Endothelial cell (in vitro differentiated cells): ENCODE measurements at regions not wholly inside any gene's neighbourhood (a gene's known extent, or its start where the extent isn't known, plus 50 kb on each side); places are given as distances from the start of the nearest gene placed in this dataset.
"Not testable (repeated sequence)": the region's sequence is repeated elsewhere in the genome, so short reads cannot be mapped to it uniquely, and the experiment has no call there.

Experiments
- DNase-seq: peaks from one replicate; pipeline ENCODE4 v3.0.0; 2021; ENCODE audit warnings: low spot score
- H3K27ac Mint-ChIP-seq: one replicate; pipeline ENCODE4 v1.8.0; 2021; ENCODE audit warnings: mixed read lengths, inconsistent platforms; ENCODE audit not compliant: unreplicated experiment
- H3K27me3 Mint-ChIP-seq: one replicate; pipeline ENCODE4 v1.8.0; 2021; ENCODE audit warnings: mild to moderate bottlenecking, moderate library complexity, mixed read lengths, inconsistent platforms; ENCODE audit not compliant: unreplicated experiment
- H3K36me3 Mint-ChIP-seq: one replicate; pipeline ENCODE4 v1.8.0; 2021; ENCODE audit warnings: mild to moderate bottlenecking, low read depth, mixed read lengths, inconsistent platforms; ENCODE audit not compliant: unreplicated experiment
- H3K4me1 Mint-ChIP-seq: one replicate; pipeline ENCODE4 v1.8.0; 2021; ENCODE audit warnings: mild to moderate bottlenecking, mixed read lengths, inconsistent platforms; ENCODE audit not compliant: unreplicated experiment
- H3K4me3 Mint-ChIP-seq: one replicate; pipeline ENCODE4 v1.8.0; 2021; ENCODE audit warnings: mild to moderate bottlenecking, mixed read lengths, inconsistent platforms; ENCODE audit not compliant: unreplicated experiment
- H3K9me3 Mint-ChIP-seq: one replicate; pipeline ENCODE4 v1.8.0; 2021; ENCODE audit warnings: mixed read lengths, inconsistent platforms; ENCODE audit not compliant: unreplicated experiment
- CTCF ChIP-seq: fragments of 200-600 bp; sonication (generic); IDR thresholded peaks from one replicate; pipeline ENCODE4 v1.5.0; 2021; ENCODE audit warnings: antibody characterized with exemption; ENCODE audit not compliant: unreplicated experiment

- not testable (repeated sequence) for H3K36me3 Mint-ChIP-seq, DNase-seq, H3K27ac Mint-ChIP-seq, H3K9me3 Mint-ChIP-seq, H3K27me3 Mint-ChIP-seq, H3K4me3 Mint-ChIP-seq
- peaks cover 18% of the 10 kb centered on the region for H3K4me1 Mint-ChIP-seq
Observed at GRCh38 chr3:125838857-125839256, 130.1 kb upstream of the ROPN1B start.

DNA sequence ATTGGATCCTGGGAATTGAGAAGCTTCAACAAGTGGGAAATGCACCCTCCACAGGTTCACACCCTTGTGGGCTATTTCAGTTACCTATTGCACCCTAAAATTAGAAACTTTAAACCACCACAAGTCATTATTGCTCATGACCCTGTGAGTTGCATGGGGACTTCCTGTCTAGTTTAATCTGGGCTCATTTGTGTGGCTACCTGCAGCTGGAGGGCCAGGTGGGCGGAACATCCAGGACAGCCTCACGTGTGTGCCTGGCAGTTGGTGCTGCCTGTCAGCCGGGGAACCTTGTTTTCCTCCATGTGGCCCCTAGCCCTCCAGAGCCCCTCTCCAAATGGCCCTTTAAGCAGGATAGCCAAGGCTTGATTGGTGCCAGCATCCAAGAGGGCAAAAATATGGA lies 128.5 kb upstream of the ROPN1B start:
- peaks cover 18% of the 10 kb centered on the region for H3K4me1 Mint-ChIP-seq
- H3K4me3 Mint-ChIP-seq, H3K27me3 Mint-ChIP-seq, H3K9me3 Mint-ChIP-seq, H3K27ac Mint-ChIP-seq, DNase-seq, H3K36me3 Mint-ChIP-seq: not testable (repeated sequence)

DNA sequence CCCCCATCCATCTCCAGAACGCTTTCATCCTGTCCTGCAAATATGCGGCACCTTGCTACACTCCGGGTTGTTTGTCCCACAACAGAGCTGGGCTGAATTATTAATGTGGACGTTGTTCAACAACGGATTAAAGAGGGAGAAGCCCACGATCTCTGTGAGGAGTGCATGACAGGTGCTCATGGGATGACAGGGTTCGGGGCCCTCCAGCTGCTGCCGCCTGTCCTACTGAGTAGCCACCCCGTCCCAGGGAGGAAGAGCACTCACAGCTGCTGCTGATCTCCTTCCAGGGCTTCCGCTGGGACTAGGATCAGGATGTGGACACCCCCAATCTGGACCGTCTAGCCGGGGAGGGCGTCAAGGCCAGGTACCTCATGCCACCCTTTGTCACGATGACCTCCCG lies 121.0 kb upstream of the ROPN1B start:
- H3K27ac Mint-ChIP-seq, H3K4me1 Mint-ChIP-seq, H3K27me3 Mint-ChIP-seq, H3K4me3 Mint-ChIP-seq, DNase-seq, H3K9me3 Mint-ChIP-seq, H3K36me3 Mint-ChIP-seq: not testable (repeated sequence)

GRCh38 chr3:125855006-125855405 lies 114.0 kb upstream of the ROPN1B start:
- DNase-seq, H3K9me3 Mint-ChIP-seq, H3K4me1 Mint-ChIP-seq, H3K36me3 Mint-ChIP-seq, H3K27ac Mint-ChIP-seq, H3K27me3 Mint-ChIP-seq, H3K4me3 Mint-ChIP-seq: not testable (repeated sequence)

DNA sequence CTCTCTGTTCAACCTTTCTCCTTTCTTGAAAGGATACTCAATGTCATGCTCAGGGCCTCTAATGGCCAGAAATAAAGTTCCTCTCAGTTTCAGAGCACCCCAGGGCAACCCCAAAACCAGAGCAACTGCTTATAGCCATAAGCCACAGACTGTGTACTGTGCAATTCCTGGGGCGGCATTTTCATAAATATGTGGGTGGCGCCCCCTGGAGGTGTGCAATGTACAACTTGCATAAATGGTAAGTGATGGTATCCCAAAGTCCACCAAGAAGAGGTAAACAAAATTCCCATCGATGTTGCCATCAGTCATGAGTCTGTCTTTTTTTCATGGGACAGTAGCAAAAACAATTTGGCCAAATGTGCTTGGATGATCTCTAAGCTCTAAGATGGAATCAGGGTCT lies 108.4 kb upstream of the ROPN1B start:
- not testable (repeated sequence) for H3K36me3 Mint-ChIP-seq, H3K4me3 Mint-ChIP-seq, H3K9me3 Mint-ChIP-seq, DNase-seq, H3K27me3 Mint-ChIP-seq, H3K27ac Mint-ChIP-seq, H3K4me1 Mint-ChIP-seq
- peak; percentile 33 for TF ChIP-seq CTCF

DNA sequence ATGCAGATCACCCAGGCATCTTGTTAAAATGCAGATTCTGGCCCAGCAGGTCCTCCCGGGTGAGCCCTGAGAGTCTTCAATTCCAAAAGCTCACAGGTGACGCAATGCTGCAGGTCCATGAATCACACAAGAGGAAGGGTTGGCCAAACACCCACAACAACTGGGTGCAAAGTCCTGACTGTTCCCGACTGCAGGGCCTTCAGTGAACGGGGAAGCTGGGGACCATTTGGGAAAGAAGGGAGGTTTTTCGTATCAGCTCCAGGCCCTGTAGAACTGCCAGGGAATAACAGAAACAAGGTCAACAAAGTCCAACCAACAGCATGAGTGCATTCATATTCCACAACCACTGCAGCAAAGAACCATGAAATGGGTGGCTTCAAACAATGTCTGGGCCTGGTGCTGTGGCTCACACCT lies 106.1 kb upstream of the ROPN1B start:
- H3K36me3 Mint-ChIP-seq, H3K9me3 Mint-ChIP-seq, H3K27ac Mint-ChIP-seq, H3K27me3 Mint-ChIP-seq, H3K4me3 Mint-ChIP-seq, DNase-seq, H3K4me1 Mint-ChIP-seq: not testable (repeated sequence)

DNA sequence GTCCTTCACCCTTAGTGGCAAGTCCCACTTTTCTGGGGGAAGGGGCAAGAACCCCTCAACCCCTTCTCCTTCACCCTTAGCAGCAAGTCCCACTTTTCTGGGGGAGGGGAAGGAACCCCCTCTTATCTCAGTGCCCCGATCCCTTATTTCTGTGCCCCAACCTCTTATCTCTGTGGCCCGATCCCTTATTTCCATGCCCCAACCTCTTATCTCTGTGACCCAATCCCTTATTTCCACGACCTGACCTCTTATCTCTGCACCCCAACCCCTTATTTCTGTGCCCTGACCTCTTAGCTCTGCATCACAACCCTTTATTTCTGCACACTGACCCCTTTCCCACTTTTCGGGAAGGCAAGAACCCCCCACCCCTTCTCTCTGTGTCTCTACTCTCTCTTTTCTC lies 104.4 kb upstream of the ROPN1B start:
- H3K4me3 Mint-ChIP-seq, H3K9me3 Mint-ChIP-seq, H3K27ac Mint-ChIP-seq, H3K27me3 Mint-ChIP-seq, DNase-seq, H3K36me3 Mint-ChIP-seq, H3K4me1 Mint-ChIP-seq: not testable (repeated sequence)

DNA sequence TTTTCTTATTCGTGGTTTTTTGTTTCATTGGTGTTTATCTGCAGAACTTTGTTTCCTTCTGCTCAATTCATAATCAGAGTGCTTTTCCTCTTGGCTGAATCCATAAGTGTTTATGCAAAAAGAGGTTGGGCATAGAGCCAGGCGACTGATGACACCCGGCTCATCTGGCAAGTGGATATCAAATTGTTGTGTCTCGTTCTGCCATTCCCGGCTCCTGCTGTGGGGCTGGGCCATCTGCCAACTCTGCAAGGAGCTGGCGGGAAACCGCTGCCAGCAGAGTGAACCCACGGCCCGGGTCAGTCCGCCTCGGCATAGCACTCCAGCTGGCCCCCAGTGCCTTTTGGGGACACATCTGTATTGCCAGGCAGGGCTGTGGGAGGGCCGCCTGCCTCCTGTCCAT lies 83.0 kb upstream of the ROPN1B start:
- H3K9me3 Mint-ChIP-seq, DNase-seq, H3K27ac Mint-ChIP-seq, H3K4me1 Mint-ChIP-seq, H3K27me3 Mint-ChIP-seq, H3K4me3 Mint-ChIP-seq: not testable (repeated sequence)
- peaks cover 17% of the 10 kb centered on the region for H3K36me3 Mint-ChIP-seq

DNA sequence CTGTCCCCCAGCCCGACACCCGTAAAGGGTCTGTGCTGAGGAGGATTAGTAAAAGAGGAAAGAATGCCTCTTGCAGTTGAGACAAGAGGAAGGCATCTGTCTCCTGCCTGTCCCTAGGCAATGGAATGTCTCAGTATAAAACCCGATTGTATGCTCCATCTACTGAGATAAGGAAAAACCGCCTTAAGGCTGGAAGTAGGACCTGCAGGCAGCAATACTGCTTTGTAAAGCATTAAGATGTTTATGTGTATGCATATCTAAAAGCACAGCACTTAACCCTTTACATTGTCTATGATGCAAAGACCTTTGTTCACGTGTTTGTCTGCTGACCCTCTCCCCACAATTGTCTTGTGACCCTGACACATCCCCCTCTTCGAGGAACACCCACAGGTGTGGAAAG lies 69.8 kb upstream of the ROPN1B start:
- not testable (repeated sequence) for H3K36me3 Mint-ChIP-seq, H3K4me1 Mint-ChIP-seq, H3K9me3 Mint-ChIP-seq, H3K27me3 Mint-ChIP-seq, H3K4me3 Mint-ChIP-seq, H3K27ac Mint-ChIP-seq, DNase-seq

- not testable (repeated sequence) for H3K4me3 Mint-ChIP-seq, H3K9me3 Mint-ChIP-seq, H3K27ac Mint-ChIP-seq, H3K36me3 Mint-ChIP-seq, H3K27me3 Mint-ChIP-seq, H3K4me1 Mint-ChIP-seq, DNase-seq
Observed at GRCh38 chr3:125901473-125901872, 67.5 kb upstream of the ROPN1B start.

DNA sequence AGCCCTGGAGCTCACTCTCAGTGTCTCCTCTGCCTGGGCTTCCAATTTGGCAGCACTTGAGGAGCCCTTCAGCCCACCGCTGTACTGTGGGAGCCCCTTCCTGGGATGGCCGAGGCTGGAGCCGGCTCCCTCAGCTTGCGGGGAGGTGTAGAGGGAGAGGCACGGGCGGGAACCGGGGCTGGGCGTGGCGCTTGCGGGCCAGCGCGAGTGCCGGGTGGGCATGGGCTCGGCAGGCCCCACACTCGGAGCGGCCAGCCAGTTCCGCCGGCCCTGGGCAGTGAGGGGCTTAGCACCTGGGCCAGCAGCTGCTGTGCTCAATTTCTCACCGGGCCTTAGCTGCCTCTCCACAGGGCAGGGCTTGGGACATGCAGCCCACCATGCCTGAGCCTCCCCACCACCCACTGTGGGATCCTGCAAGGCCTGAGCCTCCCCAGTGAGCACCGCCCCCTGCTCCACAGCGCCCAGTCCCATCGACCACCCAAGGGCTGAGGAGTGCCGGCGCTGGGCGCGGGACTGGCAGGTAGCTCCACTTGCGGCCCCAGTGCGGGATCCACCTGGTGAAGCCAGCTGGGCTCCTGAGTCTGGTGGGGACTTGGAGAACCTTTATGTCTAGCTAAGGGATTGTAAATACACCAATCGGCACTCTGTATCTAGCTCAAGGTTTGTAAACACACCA lies 65.1 kb upstream of the ROPN1B start:
- H3K4me1 Mint-ChIP-seq, H3K9me3 Mint-ChIP-seq, H3K36me3 Mint-ChIP-seq, H3K27me3 Mint-ChIP-seq, H3K27ac Mint-ChIP-seq, H3K4me3 Mint-ChIP-seq, DNase-seq: not testable (repeated sequence)

DNA sequence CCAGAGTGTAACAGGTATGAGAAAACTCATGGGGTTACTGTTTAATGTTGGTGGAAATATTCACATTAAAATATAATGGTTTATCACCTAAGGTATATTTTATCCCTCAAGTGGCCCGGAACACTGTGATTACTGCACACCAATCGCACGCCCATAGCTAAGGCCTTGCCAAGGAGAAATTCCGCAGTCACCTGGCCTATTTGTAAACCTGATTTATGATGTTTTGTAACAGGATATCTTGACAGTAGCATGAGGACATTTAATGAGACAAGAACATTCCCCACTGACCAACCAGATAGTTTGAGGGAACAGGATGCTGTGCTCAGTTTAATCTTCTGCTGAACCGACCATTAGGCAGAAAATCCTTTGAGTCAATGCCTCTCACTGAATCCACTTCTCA lies 61.7 kb upstream of the ROPN1B start:
- DNase-seq, H3K9me3 Mint-ChIP-seq, H3K36me3 Mint-ChIP-seq, H3K27me3 Mint-ChIP-seq, H3K4me3 Mint-ChIP-seq, H3K4me1 Mint-ChIP-seq, H3K27ac Mint-ChIP-seq: not testable (repeated sequence)
